Pancreas (tissue), 10 donors: ENCODE measurements at regions not wholly inside any gene's neighbourhood (a gene's known extent, or its start where the extent isn't known, plus 50 kb on each side); places are given as distances from the start of the nearest gene placed in this dataset.

ENCODE experiments used
- ATAC-seq, 4 donors: fragments of 200-7000 bp; cut with Tn5 transposase; one replicate each; pipeline versions ENCODE4 v1.8.0 to v1.9.1; 2020; ENCODE audit warnings: mild to moderate bottlenecking in 4 of 4, moderate library complexity in 4 of 4
- DNase-seq, 6 donors: peaks; one replicate each; pipeline ENCODE4 v3.0.0-alpha.2; 2020
- FAIRE-seq: peaks from 2 replicates; lab custom pipeline; 2012; peaks lifted over from hg19 to GRCh38; lab: Jason Lieb, UNC
- H3K27ac ChIP-seq, 4 donors: fragments of 200-600 bp; sonication (generic); 1 replicate in 3 of 4; 2 replicates in 1 of 4; pipeline versions ENCODE4 v1.5.0 to v1.8.0; 2020
- H3K27me3 ChIP-seq, 4 donors: fragments of 200-600 bp; one replicate each; pipeline ENCODE4 v1.8.0; 2021
- H3K36me3 ChIP-seq, 3 donors: fragments of 200-600 bp; sonication (generic) in 1 of 3; one replicate each; pipeline versions ENCODE4 v1.5.0 to v1.8.0; 2020 to 2021
- H3K4me1 ChIP-seq, 3 donors: fragments of 200-600 bp; one replicate each; pipeline ENCODE4 v1.8.0; 2021
- H3K4me3 ChIP-seq, 4 donors: fragments of 200-600 bp; sonication (generic) in 2 of 4; one replicate each; pipeline versions ENCODE4 v1.5.0 to v1.8.0; 2020 to 2021
- H3K9me3 ChIP-seq, 4 donors: fragments of 200-600 bp; one replicate each; pipeline ENCODE4 v1.8.0; 2021
- WGBS, 2 donors: extraction: QIAGEN DNeasy Blood & Tissue Kit; methylation state at CpG; one replicate each; pipeline ENCODE4 v1.1.7; 2013; 5-methylcytosine and 5-hydroxymethylcytosine counted together
- intact Hi-C, 3 donors: fragments of 100-400 bp; cut with DNase I; formaldehyde crosslinking; loops; one replicate each; pipeline versions ENCODE4 v1.11.1 to v1.14.2; 2022
- TF ChIP-seq, protein P1 (sequence below), 4 donors: fragments of 200-600 bp; sonication (generic) in 3 of 4; IDR thresholded peaks; one replicate each; pipeline versions ENCODE4 v1.5.0 to v1.8.0; 2021; ENCODE audit warnings: antibody characterized with exemption in 4 of 4
- donor health status: healthy with polysubstance abuse.
- donor health status: DM: no; HTN: no; CAD: no; lungs with moderate emphysema.
- donor health status: DM: no; HTN: no; CAD: no.
- donor health status: control.
- donor health status: control.
- donor health status: Bipolar disorder and iron deficiency.
- donor health status: DM: yes; HTN: yes; CAD: no.
- donor health status: DM: no; HTN: no; CAD: no.
- donor health status: DM: no; HTN: no; CAD: no.
- donor health status: DM: yes; HTN: yes; CAD: no.

DNA sequence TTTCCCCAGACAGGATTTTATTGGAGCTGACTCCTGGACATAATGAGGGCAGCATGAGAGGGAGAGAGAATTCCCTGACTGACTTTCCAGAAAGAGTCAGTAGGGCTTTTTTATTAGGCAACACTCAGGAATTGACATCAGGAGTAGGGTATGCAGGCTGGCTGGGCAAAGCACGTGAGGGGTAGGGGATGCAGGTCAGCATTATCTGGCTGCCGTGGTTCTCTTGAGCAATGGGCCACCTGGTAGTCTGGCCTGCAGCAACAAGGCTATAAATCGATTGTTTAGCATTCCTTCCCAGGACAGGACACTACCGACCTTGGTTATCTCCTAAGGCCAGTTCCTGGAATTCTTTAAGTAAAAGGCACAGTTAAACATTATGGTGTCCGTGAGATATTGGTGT, 160.8 kb upstream of the AGAP1 start:
- Histone ChIP-seq H3K27ac (no peak overlapping the region), H3K36me3 (no peaks in the 10 kb centered on the region), H3K27me3 (no peaks in the 10 kb centered on the region), H3K4me3 (no peak overlapping the region), H3K4me1 (no peaks in the 10 kb centered on the region), H3K9me3 (no peaks in the 10 kb centered on the region)
- DNase-seq, result no peak
- intact Hi-C loops, result no loop called here
- ATAC-seq, result no peak
- TF ChIP-seq, protein P1, sequence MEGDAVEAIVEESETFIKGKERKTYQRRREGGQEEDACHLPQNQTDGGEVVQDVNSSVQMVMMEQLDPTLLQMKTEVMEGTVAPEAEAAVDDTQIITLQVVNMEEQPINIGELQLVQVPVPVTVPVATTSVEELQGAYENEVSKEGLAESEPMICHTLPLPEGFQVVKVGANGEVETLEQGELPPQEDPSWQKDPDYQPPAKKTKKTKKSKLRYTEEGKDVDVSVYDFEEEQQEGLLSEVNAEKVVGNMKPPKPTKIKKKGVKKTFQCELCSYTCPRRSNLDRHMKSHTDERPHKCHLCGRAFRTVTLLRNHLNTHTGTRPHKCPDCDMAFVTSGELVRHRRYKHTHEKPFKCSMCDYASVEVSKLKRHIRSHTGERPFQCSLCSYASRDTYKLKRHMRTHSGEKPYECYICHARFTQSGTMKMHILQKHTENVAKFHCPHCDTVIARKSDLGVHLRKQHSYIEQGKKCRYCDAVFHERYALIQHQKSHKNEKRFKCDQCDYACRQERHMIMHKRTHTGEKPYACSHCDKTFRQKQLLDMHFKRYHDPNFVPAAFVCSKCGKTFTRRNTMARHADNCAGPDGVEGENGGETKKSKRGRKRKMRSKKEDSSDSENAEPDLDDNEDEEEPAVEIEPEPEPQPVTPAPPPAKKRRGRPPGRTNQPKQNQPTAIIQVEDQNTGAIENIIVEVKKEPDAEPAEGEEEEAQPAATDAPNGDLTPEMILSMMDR (IDR thresholded peaks at IDR 0.05), result no peak
- 51 to 57% methylated on average over 5 of the region's 5 CpGs for WGBS, 2 donors
- FAIRE-seq, result no peak

DNA sequence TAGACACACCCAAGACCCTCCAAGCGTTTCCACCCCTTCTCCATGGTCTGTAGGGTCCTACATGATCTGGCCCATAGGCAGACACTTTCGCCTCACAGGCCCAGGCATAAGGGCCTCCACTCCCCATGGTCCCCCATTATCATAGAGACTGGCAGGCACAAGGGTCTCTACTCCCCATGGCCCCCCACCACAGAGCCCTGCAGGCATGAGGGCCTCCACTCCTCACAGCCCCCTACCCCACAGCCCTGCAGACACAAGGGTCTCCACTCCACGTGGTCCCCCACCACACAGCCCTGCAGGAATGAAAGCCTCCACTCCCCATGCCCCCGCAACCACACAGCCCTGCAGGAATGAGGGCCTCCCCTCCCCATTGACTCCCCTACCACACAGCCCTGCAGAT, 159.7 kb upstream of the AGAP1 start:
- H3K27me3 ChIP-seq, result no peaks in the 10 kb centered on the region
- no peak for FAIRE-seq
- H3K4me3 ChIP-seq, result no peak overlapping the region
- TF ChIP-seq, protein P1 (IDR thresholded peaks at IDR 0.05), result no peak
- no peak for ATAC-seq
- no peak for DNase-seq
- H3K36me3 ChIP-seq, result no peaks in the 10 kb centered on the region
- H3K4me1 ChIP-seq, result no peaks in the 10 kb centered on the region
- H3K27ac ChIP-seq, result no peak overlapping the region
- intact Hi-C loops, result no loop called here
- WGBS, 2 donors, result 62 to 66% methylated on average over 4 of the region's 4 CpGs
- H3K9me3 ChIP-seq, result no peaks in the 10 kb centered on the region

DNA sequence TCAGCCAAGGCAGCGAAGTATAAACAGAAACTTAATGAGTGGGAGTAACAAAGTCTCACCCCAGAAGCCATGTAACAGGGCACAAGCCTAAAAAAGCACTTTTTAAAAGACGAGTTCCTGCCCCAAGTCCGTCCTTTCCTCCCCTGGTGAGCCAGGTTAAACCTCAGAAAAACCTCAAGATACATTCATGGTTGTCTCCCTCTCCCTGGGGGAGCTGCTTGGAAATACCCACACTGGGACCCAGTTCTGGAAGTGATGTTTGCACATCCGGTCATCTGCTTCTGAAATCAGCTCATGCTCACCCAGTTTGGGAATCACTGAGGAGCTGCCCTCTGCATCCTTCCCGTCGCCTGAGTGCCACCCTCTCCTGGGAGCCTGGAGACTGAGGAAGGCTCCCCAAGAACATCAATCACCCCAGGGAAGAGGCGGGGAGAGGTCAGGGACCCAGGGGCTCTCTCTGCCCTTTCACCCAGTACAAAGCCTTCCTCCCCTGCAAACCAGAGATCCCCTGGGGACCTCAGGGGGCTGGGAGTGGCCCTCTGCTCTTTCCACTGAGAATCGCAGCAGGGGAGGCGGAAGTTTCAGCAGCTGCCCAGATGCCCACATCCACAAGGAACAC, 150.6 kb upstream of the AGAP1 start:
- 75 to 84% methylated on average over 9 of the region's 9 CpGs for WGBS, 2 donors
- ATAC-seq, result peak in 1 of 4 donors; percentile 14
- no peaks in the 10 kb centered on the region for H3K27me3 ChIP-seq

DNA sequence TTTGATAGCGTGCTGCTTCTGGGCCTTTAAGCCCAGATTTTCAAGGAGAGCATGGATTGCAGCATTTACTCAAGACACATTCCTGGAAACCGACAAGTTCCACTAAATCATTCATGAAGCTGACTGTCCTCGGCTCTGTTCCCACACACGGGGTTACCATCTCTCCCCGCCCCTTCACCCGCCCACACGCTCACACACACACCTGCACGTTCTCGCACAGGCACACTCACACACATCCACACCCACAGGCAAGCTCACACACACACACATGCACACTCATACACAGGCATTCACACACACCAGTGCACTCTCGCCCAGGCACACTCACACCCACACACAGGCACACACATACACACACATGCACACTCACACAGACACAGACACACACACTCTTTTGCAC, 150.0 kb upstream of the AGAP1 start:
- no peaks in the 10 kb centered on the region for H3K27me3 ChIP-seq
- ATAC-seq (peak in 3 of 4 donors; percentile 38 to 53 (median 50)), FAIRE-seq (no peak), DNase-seq (peak in 2 of 6 donors; percentile 5 to 21)
- 22 to 28% methylated on average over 10 of the region's 10 CpGs for WGBS, 2 donors
- intact Hi-C loops, result no loop called here
- TF ChIP-seq, protein P1 (IDR thresholded peaks at IDR 0.05), result no peak
- H3K4me3 ChIP-seq, result no peak overlapping the region
- H3K9me3 ChIP-seq, result no peaks in the 10 kb centered on the region
- no peaks in the 10 kb centered on the region for H3K36me3 ChIP-seq
- H3K27ac ChIP-seq, result no peak overlapping the region
- H3K4me1 ChIP-seq, result no peaks in the 10 kb centered on the region

More for the DNA sequence above, 150.6 kb upstream of the AGAP1 start:
- DNase-seq (no peak), FAIRE-seq (no peak)
- intact Hi-C loops, result no loop called here
- TF ChIP-seq, protein P1 (IDR thresholded peaks at IDR 0.05), result no peak
- Histone ChIP-seq H3K9me3 (no peaks in the 10 kb centered on the region), H3K4me3 (no peak overlapping the region), H3K27ac (no peak overlapping the region), H3K36me3 (no peaks in the 10 kb centered on the region), H3K4me1 (no peaks in the 10 kb centered on the region)

DNA sequence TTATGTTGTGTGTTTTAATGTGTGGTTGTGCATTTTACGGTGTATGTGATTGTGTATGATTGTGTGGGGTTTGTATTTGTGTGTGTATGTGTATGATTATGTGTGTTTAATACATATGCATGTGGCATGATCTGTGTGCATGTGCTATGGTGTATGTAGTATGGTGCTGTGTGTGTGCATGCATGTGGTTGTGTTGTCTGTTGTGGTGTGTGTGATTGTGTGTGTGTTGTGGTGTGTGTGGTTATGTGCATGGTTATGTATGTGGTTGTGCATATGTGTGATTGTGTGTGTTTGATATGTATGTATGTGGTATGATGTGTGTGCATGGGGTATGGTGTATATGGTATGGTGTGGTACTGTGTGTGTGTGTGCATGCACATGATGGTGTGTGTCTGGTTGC, 148.1 kb upstream of the AGAP1 start:
- no peak for ATAC-seq
- intact Hi-C loops, result no loop called here
- H3K4me1 ChIP-seq, result no peaks in the 10 kb centered on the region
- 75 to 94% methylated on average over 1 of the region's 1 CpG for WGBS, 2 donors
- no peaks in the 10 kb centered on the region for H3K9me3 ChIP-seq
- FAIRE-seq, result no peak
- no peak overlapping the region for H3K4me3 ChIP-seq
- DNase-seq, result no peak
- no peak overlapping the region for H3K27ac ChIP-seq
- TF ChIP-seq, protein P1 (IDR thresholded peaks at IDR 0.05), result no peak
- H3K36me3 ChIP-seq, result no peaks in the 10 kb centered on the region
- H3K27me3 ChIP-seq, result no peaks in the 10 kb centered on the region
